ENCODE measurements at regions not wholly inside any gene's neighbourhood (a gene's known extent, or its start where the extent isn't known, plus 50 kb on each side); places are given as distances from the start of the nearest gene placed in this dataset.
A peak's percentile ranks its signal among the peaks of the same experiment; 100 is the strongest.
"Not testable (repeated sequence)": the region's sequence is repeated elsewhere in the genome, so short reads cannot be mapped to it uniquely, and the experiment has no call there.

GRCh38 chr1:94769551-94769950 lies 50.6 kb upstream of the SLC44A3 start:
- no peak for DNase-seq

DNA sequence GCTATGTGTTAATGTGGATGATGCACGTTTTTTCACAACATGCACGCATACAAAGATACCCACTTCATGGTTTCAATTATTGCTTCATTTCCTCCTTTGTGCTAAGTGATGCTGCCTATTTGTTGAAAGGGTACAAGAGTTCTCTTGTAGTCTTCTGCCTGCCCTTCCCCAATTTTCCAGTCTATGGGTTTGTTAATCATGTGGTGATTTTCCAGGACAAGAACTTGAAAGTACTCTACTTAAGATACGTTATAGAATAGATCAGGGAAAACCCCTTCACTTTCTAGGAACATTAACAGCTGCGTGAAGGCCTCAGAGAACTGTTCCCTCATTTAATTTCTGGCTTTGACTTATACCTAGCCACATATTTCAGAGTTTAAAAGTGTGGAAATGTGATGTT lies 52.1 kb upstream of the SLC44A3 start:
- peak; percentile 93 for DNase-seq

- DNase-seq = no peak
Observed at GRCh38 chr1:94765958-94766357, 54.2 kb upstream of the SLC44A3 start.

DNA sequence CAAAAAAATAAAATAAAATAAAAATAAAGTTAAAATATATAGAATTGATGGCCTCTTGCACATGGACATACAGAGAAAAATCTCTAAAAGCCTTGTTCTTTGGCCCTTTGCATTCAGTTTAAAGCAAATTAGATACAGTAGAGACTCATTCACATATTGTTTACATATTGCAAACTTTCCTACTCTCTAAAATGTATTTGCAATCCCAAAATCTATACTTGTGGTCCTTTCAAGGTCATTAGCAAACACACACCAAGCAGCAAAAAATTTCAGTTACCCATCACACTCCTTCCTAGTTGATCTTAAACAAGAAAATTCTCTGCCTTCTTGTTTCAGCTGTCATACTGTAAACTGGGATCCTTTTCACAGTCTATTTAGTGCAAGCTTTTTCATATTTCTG lies 61.0 kb upstream of the SLC44A3 start:
- DNase-seq = no peak

DNA sequence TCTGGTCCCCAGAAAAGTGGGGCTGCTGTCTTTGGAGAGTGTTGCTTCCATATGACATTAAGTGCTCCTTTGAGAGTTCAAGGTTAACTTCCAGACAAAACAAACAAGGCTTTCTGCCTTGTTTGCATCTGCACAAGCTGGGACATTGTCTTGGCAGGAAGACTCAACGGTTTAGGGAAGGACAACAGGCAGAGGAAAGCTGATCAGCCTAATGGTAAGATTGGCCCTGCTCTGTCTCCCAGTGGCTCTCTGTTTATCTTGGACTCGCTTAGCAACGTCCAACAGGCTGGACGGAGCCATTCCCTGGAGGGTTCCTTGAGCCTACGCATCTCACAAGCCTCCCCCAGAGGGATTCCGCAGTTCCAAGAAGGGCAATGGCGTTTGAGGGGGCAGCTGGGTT lies 62.2 kb upstream of the SLC44A3 start:
- no peak for DNase-seq

- DNase-seq = peak; percentile 66
Observed at GRCh38 chr1:94755675-94756074, 64.5 kb upstream of the SLC44A3 start.

- not testable (repeated sequence) for DNase-seq
Observed at GRCh38 chr1:94755016-94755415, 65.1 kb upstream of the SLC44A3 start.

GRCh38 chr1:94754570-94754969 lies 65.6 kb upstream of the SLC44A3 start:
- DNase-seq = no peak

DNA sequence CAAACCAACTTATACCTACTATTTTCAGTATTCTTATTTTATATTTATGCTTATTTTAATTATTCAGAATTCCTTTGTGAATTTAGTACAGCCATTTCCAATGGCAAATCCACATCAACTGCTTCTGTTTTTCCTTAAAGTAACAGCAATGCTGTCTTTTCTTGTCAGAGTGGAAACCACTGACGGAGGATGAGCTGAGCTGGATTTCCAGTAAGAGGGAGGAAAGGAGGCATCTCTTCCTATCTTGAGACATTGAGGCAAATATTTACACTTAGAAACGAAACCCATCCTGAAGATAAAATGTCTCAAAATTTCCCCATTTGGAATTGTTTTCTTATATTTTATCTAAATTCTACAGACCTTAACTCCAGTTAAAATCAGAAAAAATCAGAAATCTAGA lies 66.1 kb upstream of the SLC44A3 start:
- DNase-seq = no peak

DNA sequence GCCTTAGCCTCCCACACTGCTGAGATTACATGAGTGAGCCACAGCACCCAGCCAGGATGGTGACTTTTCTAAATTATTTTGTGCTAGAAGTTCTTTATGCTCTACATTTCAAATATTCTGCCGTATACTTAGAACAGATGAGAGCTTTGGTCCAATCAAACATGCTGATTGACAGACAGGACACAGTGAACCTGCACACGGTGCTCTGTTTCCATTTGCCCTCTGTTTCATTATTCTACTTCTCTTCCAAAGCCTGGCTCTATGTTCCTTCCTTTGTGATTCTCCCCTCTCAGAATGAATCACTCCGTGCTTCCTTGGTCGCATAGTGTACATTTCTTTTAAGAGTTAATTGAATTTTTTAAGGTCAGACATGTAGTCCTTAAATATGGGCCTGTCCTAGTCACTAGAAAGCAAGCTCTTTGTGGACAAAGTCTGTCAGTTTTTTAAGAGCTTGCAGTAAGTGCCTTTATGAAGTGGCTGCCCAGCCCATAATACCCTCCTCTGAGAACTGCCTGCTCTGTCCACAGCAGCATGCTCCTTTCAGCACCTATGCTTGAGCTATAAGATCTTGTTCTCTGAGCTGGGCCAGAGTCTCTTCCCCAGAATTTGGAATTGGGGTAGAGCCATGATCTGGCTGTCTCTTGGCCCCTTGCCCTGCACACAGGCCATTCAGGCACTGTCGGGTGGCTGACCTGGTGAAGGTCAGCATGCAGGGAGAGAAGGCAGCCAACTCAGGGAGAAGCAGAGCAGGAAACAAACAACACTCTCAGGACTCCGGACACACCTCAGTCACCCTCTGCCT lies 66.8 kb upstream of the SLC44A3 start:
- no peak for DNase-seq

DNA sequence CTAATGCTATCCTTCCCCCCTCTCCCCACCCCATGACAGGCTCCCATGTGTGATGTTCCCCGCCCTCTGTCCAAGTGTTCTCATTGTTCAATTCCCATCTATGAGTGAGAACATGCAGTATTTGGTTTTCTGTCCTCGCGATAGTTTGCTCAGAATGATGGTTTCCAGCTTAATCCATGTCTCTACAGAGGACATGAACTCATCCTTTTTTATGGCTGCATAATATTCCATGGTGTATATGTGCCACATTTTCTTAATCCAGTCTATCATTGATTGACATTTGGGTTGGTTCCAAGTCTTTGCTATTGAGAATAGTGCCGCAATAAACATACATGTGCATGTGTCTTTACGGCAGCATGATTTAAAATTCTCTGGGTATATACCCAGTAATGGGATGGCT lies 68.7 kb upstream of the SLC44A3 start:
- not testable (repeated sequence) for DNase-seq

GRCh38 chr1:94746635-94747525 lies 73.3 kb upstream of the SLC44A3 start:
- DNase-seq = no peak

DNA sequence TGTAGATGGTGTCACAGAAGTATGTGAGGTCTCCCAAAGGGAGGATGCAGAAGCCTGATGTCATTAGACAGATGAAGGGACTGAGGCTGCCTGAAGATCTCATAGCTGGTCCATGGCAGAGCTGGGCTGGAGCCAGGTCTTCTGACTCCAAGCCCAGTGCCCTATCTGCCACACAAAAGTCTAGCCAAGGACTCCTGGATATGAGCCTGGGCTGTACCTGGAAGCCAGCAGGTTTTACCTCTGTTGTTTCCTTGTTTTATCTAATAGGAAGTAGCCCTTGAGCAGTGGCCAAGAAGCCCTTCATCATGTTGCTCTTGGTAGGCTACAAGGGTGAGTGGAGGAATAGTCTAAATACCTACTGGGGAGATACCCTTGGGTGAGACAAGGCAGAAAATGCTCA lies 74.4 kb upstream of the SLC44A3 start:
- DNase-seq = no peak

DNA sequence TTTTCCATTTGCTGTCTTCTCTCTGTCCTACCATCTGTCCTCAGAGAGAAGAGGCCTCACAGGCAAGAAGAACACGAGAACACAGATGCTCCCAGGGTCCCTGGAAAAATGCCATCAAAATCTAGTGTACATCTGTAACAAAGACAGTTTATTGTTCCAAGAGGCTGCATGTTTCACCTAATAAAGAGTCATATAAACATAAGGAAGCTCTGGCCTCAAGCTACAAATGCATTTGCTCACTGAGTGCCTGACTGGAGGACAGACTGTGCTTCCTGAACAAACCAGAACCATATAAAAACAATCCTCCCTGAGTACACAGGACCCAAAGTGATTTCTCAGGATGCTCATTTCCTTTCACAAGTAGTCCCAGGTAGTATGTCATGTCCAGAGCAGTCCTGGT lies 76.3 kb upstream of the SLC44A3 start:
- DNase-seq = no peak

DNA sequence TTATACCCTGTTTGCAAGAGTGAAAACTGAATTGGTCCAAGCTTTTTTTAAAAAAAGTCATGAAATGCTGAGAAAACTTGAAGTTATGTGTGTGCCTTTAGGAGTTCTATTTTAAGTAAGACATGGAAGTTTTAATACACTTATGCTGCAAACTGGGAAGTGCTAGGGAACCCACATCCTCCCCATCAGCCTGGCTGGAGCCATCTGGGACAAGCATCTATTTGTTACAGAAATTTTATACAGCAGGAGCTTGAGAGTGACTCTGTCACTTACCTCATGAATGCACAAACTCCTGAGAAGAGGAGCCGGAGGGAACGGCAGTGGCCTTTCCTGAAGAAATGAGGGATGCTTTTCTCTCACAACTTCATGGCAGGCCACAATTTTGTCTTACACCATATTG lies 78.2 kb upstream of the SLC44A3 start:
- no peak for DNase-seq

GRCh38 chr1:94741510-94741909 lies 78.6 kb upstream of the SLC44A3 start:
- DNase-seq = peak; percentile 75

DNA sequence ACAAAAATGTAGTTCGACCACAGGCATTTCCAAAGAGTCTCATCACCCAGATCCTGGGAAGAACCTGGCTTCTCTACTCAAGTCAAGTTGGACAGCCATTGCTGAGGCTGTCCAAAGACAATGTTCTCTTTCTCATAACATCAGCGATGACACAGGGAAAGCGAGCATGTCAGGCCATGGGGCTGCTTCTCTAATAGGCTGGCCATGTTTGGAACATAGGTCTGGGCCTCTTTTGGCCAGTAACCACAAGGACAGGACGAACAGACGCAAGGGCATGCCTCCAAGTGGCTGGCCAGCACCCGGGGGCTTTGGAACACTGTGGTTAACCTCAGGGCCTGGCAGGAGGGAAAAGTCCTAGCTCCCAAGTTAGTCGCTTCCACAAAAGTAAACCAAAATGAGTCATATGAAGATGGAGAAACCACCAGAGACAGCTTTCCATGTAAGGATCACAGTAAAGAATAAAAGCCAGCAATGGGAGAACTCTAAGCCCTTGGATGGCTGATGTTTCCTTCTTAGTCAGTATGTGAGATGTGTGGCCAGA lies 80.6 kb upstream of the SLC44A3 start:
- peak; percentile 44 for DNase-seq

DNA sequence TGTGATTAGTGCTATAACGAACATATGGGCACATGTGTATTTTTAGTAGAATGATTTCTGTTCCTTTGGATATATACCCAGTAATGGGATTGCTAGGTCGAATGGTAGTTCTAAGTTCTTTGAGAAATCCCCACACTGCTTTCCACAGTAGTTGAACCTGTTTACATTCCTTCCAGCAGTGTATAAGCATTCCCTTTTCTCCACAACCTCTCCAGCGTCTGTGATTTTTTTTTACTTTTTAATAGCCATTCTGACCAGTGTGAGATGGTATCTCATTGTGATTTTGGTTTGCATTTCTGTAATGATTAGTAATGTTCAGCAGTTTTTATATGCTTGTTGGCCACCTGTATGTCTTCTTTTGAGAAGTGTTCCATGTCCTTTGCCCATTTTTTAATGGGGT lies 81.8 kb upstream of the SLC44A3 start:
- no peak for DNase-seq

DNA sequence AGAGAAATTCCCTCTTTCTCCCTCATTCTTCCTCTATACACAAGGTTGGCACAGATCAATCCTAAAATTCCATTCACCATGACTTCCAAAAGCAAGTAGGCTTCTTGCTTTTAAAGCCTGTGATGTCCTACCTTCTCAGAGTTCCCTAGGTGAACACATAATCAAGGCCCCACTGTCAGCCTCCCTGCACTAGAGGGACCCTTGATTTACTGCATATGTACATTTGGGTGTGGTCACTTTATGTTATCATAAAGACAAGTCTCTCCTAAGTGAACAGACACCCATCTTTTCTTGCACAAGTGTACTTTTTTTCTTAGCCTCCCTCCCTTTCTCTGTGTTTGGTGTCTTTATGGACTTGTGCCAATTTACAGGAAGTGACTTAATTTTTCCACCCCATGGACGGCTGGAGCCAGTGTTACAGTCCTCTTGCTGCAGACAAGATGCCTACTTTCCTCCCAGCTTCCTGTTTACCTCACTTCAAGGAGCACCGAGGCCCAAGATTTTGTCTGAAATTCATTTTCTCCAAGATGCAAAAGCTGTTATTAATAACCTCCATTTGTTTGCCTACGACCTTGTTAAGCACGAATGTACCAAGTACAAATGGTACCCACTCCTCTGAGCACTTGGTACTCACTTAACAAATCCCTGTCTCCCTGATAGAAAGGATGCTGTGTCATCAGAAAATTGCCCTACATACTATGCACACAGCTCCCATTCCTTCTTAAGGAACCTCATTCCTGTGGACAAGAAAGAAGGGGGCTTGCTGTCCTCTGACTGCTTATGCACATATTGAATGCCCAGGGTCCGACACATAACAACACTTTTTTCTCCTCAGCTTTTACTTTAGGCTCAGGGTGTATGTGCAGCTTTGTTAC lies 82.8 kb upstream of the SLC44A3 start:
- peak; percentile 45 for DNase-seq

DNA sequence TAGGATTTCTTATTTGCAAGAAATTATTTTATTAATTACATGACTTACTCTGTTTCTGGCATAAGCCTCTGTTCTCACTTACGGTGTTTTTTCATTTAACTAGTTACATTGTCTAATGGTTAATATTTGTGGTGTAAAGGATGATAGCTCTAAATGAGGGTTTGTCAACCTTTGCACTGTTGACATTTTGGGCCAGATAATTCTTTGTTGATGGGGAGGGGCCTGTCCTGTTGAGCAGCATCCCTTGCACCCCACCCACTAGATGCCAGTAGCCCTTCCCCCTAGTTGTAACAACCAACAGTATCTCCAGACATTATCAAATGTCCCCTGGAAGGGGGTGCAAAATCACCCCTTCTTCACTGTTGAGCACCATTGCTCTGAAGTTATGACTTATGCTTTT lies 83.6 kb upstream of the SLC44A3 start:
- no peak for DNase-seq

DNA sequence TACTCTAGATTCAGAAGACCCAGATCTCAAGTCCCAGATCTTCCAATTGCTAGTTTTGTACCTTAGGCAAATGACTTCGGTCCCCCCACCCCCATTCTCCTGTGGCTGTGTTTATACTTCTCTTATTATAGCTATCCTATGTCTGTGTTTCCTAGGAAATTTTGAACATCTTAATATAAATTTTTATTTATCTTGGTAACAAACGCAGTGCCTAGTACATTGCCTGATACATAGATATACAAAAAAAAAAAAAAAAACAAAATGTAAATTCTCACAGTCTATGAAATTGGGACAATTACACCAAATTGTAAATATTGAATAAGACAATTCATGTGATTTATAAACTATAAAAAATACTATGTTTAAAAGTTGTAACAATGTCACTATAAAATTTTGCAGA lies 84.1 kb upstream of the SLC44A3 start:
- DNase-seq = no peak

DNA sequence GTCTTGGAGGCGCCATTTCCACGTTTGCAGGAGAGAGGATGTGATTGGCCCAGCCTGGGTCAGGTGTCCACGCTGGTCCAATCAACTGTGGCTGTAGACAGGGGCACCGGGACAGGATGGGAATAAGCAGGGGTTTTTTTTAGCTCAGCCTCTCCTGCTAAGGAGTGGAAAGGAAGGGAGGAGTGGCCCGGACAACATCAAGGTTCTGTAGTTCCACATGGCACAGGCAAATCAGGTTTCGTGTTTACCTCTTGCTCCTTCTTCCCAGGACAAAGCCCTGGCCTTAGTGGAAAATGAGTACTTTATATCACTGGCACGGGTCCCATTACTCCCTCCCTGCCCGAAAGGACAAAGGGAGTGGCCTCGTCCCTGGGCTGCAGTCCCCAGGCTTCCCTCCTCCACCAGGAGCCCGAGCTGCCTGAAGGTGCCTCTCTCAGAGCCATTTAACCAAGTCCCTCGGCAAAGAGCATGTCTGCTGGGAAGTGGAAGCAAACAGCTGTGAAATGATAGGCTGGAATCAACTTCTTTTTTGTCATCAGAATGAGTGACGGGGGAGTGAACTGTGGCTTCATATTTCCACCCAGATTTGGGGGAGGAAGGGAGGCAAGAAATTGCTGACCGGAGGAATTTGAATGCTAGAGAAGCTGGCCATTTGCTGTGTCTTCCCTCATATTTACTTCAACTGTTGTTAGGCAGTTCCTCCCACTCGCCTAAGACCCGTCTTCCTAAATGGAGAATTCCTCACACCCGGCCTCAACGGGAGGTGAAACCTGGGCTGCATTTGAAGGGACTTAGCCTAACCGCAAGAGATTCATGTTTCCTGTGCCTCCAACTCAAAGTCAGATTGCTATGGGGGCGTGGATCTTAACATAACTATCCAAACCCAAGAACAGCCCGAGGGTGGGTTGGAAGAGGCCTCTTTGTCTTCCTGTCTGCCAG lies 84.9 kb upstream of the SLC44A3 start:
- DNase-seq = peak; percentile 35

Data from suppressor macrophage treated with lipopolysaccharide for 4 hours (primary cell).